Stimulated activated CD8-positive, alpha-beta memory T cell treated with anti-CD3 and anti-CD28 coated beads, Interleukin-4, amount 100 ng/mL, for 48 hours (primary cell): ENCODE measurements at regions not wholly inside any gene's neighbourhood (a gene's known extent, or its start where the extent isn't known, plus 50 kb on each side); places are given as distances from the start of the nearest gene placed in this dataset.
"Not testable (repeated sequence)": the region's sequence is repeated elsewhere in the genome, so short reads cannot be mapped to it uniquely, and the experiment has no call there.

Experiments
- DNase-seq: peaks from one replicate; pipeline ENCODE4 v3.0.0-alpha.2; 2020

- DNase-seq: no peak
Measured at GRCh38 chr4:77451530-77451929, 154.1 kb upstream of the CXCL13 start.

- not testable (repeated sequence) for DNase-seq
Measured at GRCh38 chr4:77452117-77452516, 153.5 kb upstream of the CXCL13 start.

- no peak for DNase-seq
Measured at GRCh38 chr4:77453911-77454310, 151.7 kb upstream of the CXCL13 start.

- no peak for DNase-seq
Measured at GRCh38 chr4:77454858-77455257, 150.8 kb upstream of the CXCL13 start.

- not testable (repeated sequence) for DNase-seq
Measured at GRCh38 chr4:77464100-77464499, 141.5 kb upstream of the CXCL13 start.

- DNase-seq: peak; percentile 56
Measured at GRCh38 chr4:77465271-77465670, 140.3 kb upstream of the CXCL13 start.

GRCh38 chr4:77466430-77466829 is 139.2 kb upstream of the CXCL13 start:
- DNase-seq: no peak

GRCh38 chr4:77471821-77472495 is 133.7 kb upstream of the CXCL13 start:
- DNase-seq: no peak

- no peak for DNase-seq
Measured at GRCh38 chr4:77473509-77473908, 132.1 kb upstream of the CXCL13 start.

- no peak for DNase-seq
Measured at GRCh38 chr4:77481856-77482255, 123.8 kb upstream of the CXCL13 start.

- DNase-seq: no peak
Measured at GRCh38 chr4:77488882-77489281, 116.7 kb upstream of the CXCL13 start.

GRCh38 chr4:77493120-77493752 is 112.4 kb upstream of the CXCL13 start:
- no peak for DNase-seq

GRCh38 chr4:77493829-77494551 is 111.6 kb upstream of the CXCL13 start:
- no peak for DNase-seq

GRCh38 chr4:77496457-77496856 is 109.2 kb upstream of the CXCL13 start:
- no peak for DNase-seq

GRCh38 chr4:77500801-77501200 is 104.8 kb upstream of the CXCL13 start:
- no peak for DNase-seq

- DNase-seq: no peak
Measured at GRCh38 chr4:77501240-77501639, 104.4 kb upstream of the CXCL13 start.

- DNase-seq: no peak
Measured at GRCh38 chr4:77501851-77502250, 103.8 kb upstream of the CXCL13 start.

GRCh38 chr4:77504407-77504806 is 101.2 kb upstream of the CXCL13 start:
- DNase-seq: no peak

GRCh38 chr4:77505275-77505957 is 100.2 kb upstream of the CXCL13 start:
- DNase-seq: no peak

GRCh38 chr4:77505958-77506319 is 99.7 kb upstream of the CXCL13 start:
- no peak for DNase-seq

GRCh38 chr4:77510367-77510766 is 95.3 kb upstream of the CXCL13 start:
- no peak for DNase-seq

GRCh38 chr4:77525538-77525937 is 80.1 kb upstream of the CXCL13 start:
- DNase-seq: no peak

GRCh38 chr4:77527900-77528299 is 77.7 kb upstream of the CXCL13 start:
- DNase-seq: not testable (repeated sequence)

GRCh38 chr4:77538144-77538543 is 67.5 kb upstream of the CXCL13 start:
- DNase-seq: no peak
